CD4-positive, alpha-beta T cell (primary cell): ENCODE measurements at regions not wholly inside any gene's neighbourhood (a gene's known extent, or its start where the extent isn't known, plus 50 kb on each side); places are given as distances from the start of the nearest gene placed in this dataset.

Experiments
- ATAC-seq: fragments of 200-7000 bp; cut with Tn5 transposase; one replicate; pipeline ENCODE4 v1.10.0; 2022; ENCODE audit warnings: mild to moderate bottlenecking; ENCODE audit not compliant: poor library complexity
- CTCF ChIA-PET: fragments of 350-600 bp; sonication (Branson Sonifier 250); formaldehyde crosslinking; loops from one replicate; lab custom pipeline; 2021; ENCODE audit warnings: antibody characterized with exemption, inconsistent platforms; lab: Charles Lee
- POLR2A ChIA-PET: fragments of 350-600 bp; sonication (Branson Sonifier 250); formaldehyde crosslinking; loops from one replicate; lab custom pipeline; 2021; ENCODE audit warnings: antibody characterized with exemption, inconsistent platforms; lab: Charles Lee
- DNase-seq, 14 experiments: peaks; one replicate each; pipeline ENCODE4 v3.0.0-alpha.2; 2013 to 2020; ENCODE audit warnings: mixed read lengths in 2 of 14
- H3K27ac ChIP-seq, 2 donors: one replicate each; pipeline versions ENCODE4 v1.5.1 to v1.7.0; 2013; ENCODE audit warnings: low read length in 2 of 2, low read depth in 1 of 2, mild to moderate bottlenecking in 1 of 2
- H3K27me3 ChIP-seq, 2 experiments: 1 replicate in 1 of 2; 2 replicates in 1 of 2; pipeline versions ENCODE4 v1.6.1 to v1.7.0; 2013; ENCODE audit warnings: low read length in 2 of 2, control low read depth in 1 of 2, mild to moderate bottlenecking in 1 of 2, moderate library complexity in 1 of 2; ENCODE audit not compliant: insufficient read depth in 2 of 2, control insufficient read depth in 1 of 2
- H3K36me3 ChIP-seq: one replicate; pipeline ENCODE4 v1.6.1; 2013; ENCODE audit warnings: low read length, control low read depth; ENCODE audit not compliant: insufficient read depth
- H3K4me1 ChIP-seq: one replicate; pipeline ENCODE4 v1.6.1; 2013; ENCODE audit warnings: low read length, control low read depth; ENCODE audit not compliant: insufficient read depth
- H3K4me3 ChIP-seq: one replicate; pipeline ENCODE4 v1.5.1; 2013; ENCODE audit warnings: mild to moderate bottlenecking, low read length, moderate library complexity
- H3K9me3 ChIP-seq, 2 experiments: 1 replicate in 1 of 2; 2 replicates in 1 of 2; pipeline versions ENCODE4 v1.6.1 to v1.7.0; 2013; ENCODE audit warnings: low read length in 2 of 2, mild to moderate bottlenecking in 2 of 2, control low read depth in 1 of 2, moderate library complexity in 1 of 2; ENCODE audit not compliant: control insufficient read depth in 1 of 2, insufficient read depth in 1 of 2
- H3K27ac Mint-ChIP-seq: one replicate; pipeline ENCODE4 v1.8.0; 2020; ENCODE audit warnings: mixed read lengths
- H3K27me3 Mint-ChIP-seq: one replicate; pipeline ENCODE4 v1.8.0; 2021; ENCODE audit warnings: mixed read lengths
- H3K36me3 Mint-ChIP-seq: one replicate; pipeline ENCODE4 v1.8.0; 2021; ENCODE audit warnings: low read depth, mixed read lengths
- H3K4me1 Mint-ChIP-seq: one replicate; pipeline ENCODE4 v1.8.0; 2021; ENCODE audit warnings: low read depth, mixed read lengths
- H3K4me3 Mint-ChIP-seq: one replicate; pipeline ENCODE4 v1.8.0; 2020; ENCODE audit warnings: mild to moderate bottlenecking, mixed read lengths
- H3K9me3 Mint-ChIP-seq: one replicate; pipeline ENCODE4 v1.8.0; 2020; ENCODE audit warnings: mixed read lengths
- CTCF ChIP-seq: fragments of 200-600 bp; IDR thresholded peaks from one replicate; pipeline ENCODE4 v1.8.0; 2022; ENCODE audit warnings: antibody characterized with exemption, mild to moderate bottlenecking
- intact Hi-C, 2 experiments: fragments of 100-400 bp; cut with DNase I in 1 of 2; cut with micrococcal nuclease in 1 of 2; formaldehyde crosslinking; loops; one replicate each; pipeline versions ENCODE4 v1.15.1 to v1.9.0; 2023 to 2025; cut with DNase I, micrococcal nuclease

- Mint-ChIP-seq H3K4me3 (no peak overlapping the region), H3K9me3 (no peaks in the 10 kb centered on the region), H3K4me1 (no peaks in the 10 kb centered on the region), H3K27ac (no peak overlapping the region), H3K36me3 (no peaks in the 10 kb centered on the region), H3K27me3 (peaks cover 22% of the 10 kb centered on the region)
- Histone ChIP-seq H3K9me3 (no peaks in the 10 kb centered on the region), H3K36me3 (no peaks in the 10 kb centered on the region), H3K27ac (no peak overlapping the region), H3K4me3 (no peak overlapping the region), H3K4me1 (no peaks in the 10 kb centered on the region), H3K27me3 (peaks cover 5 to 7% of the 10 kb centered on the region in 2 experiments)
- no peak for TF ChIP-seq CTCF
- no peak for ATAC-seq
- ChIA-PET POLR2A (no interaction called here), CTCF (no interaction called here)
- intact Hi-C loops, result no loop called here
- no peak for DNase-seq
These were observed 75.6 kb downstream of the COX18 start for GRCh38 chr4:72993876-72994275.

GRCh38 chr4:72991873-72992272, 77.6 kb downstream of the COX18 start:
- Histone ChIP-seq H3K36me3 (no peaks in the 10 kb centered on the region), H3K9me3 (no peaks in the 10 kb centered on the region), H3K4me1 (no peaks in the 10 kb centered on the region), H3K27ac (no peak overlapping the region), H3K27me3 (peaks cover 5% of the 10 kb centered on the region in 2 experiments), H3K4me3 (no peak overlapping the region)
- Mint-ChIP-seq H3K4me1 (no peaks in the 10 kb centered on the region), H3K4me3 (no peak overlapping the region), H3K27me3 (peaks cover 14% of the 10 kb centered on the region), H3K36me3 (no peaks in the 10 kb centered on the region), H3K27ac (no peak overlapping the region), H3K9me3 (no peaks in the 10 kb centered on the region)
- ChIA-PET POLR2A (no interaction called here), CTCF (no interaction called here)
- TF ChIP-seq CTCF, result no peak
- DNase-seq (no peak), ATAC-seq (no peak)
- intact Hi-C loops, result no loop called here

GRCh38 chr4:72987741-72988729, 81.5 kb downstream of the COX18 start:
- no peaks in the 10 kb centered on the region for H3K4me1 Mint-ChIP-seq
- H3K36me3 Mint-ChIP-seq, result no peaks in the 10 kb centered on the region
- H3K9me3 ChIP-seq, result no peaks in the 10 kb centered on the region
- POLR2A ChIA-PET, result no interaction called here
- H3K27ac Mint-ChIP-seq, result no peak overlapping the region
- peaks cover 5% of the 10 kb centered on the region in 2 experiments for H3K27me3 ChIP-seq
- CTCF ChIA-PET, result interaction anchor here (0.9 kb wide), 1 partner anchor 18 kb away, joined by 3 read pairs; no protein-coding TSS in a partner anchor
- H3K4me3 ChIP-seq, result no peak overlapping the region
- no peaks in the 10 kb centered on the region for H3K9me3 Mint-ChIP-seq
- no peak overlapping the region for H3K27ac ChIP-seq
- no peaks in the 10 kb centered on the region for H3K4me1 ChIP-seq
- peaks cover 11% of the 10 kb centered on the region for H3K27me3 Mint-ChIP-seq
- no peak overlapping the region for H3K4me3 Mint-ChIP-seq
- ATAC-seq (no peak), DNase-seq (no peak)
- no peaks in the 10 kb centered on the region for H3K36me3 ChIP-seq
- no peak for TF ChIP-seq CTCF
- intact Hi-C loops, result no loop called here
